SU-DHL-6 (cell line): ENCODE measurements at regions not wholly inside any gene's neighbourhood (a gene's known extent, or its start where the extent isn't known, plus 50 kb on each side); places are given as distances from the start of the nearest gene placed in this dataset.

Experiments used
- H2AFZ ChIP-seq: fragments of 200-600 bp; sonication (generic); 2 replicates; pipeline ENCODE4 v1.6.1; 2014; ENCODE audit warnings: low read depth, mild to moderate bottlenecking, moderate library complexity, mixed read lengths, antibody characterized with exemption, low read length; ENCODE audit not compliant: severe bottlenecking
- H3F3A ChIP-seq: fragments of 200-600 bp; shearing (Covaris generic); 2 replicates; pipeline ENCODE4 v1.6.0; 2016; ENCODE audit warnings: antibody characterized with exemption, mild to moderate bottlenecking; ENCODE audit not compliant: insufficient read depth
- H3K27ac ChIP-seq: fragments of 200-600 bp; sonication (generic); 2 replicates; pipeline ENCODE4 v1.5.1; 2016; ENCODE audit warnings: low read depth, mild to moderate bottlenecking, low read length, moderate library complexity, mixed read lengths
- H3K27me3 ChIP-seq: fragments of 200-600 bp; sonication (generic), shearing (Covaris generic); 2 replicates; pipeline ENCODE4 v1.6.0; 2014; ENCODE audit warnings: mild to moderate bottlenecking, low read length
- H3K36me3 ChIP-seq: fragments of 200-600 bp; sonication (generic); 2 replicates; pipeline ENCODE4 v1.6.1; 2014; ENCODE audit warnings: mild to moderate bottlenecking, low read length, mixed read lengths
- H3K4me2 ChIP-seq: fragments of 300-600, 200-600 bp; shearing (Covaris generic), sonication (generic); 2 replicates; pipeline ENCODE4 v1.6.0; 2014; ENCODE audit warnings: low read length, low read depth, mild to moderate bottlenecking; ENCODE audit not compliant: poor library complexity, severe bottlenecking
- H3K4me3 ChIP-seq: fragments of 200-600 bp; sonication (generic); 2 replicates; pipeline ENCODE4 v1.5.1; 2014; ENCODE audit warnings: antibody characterized with exemption, low read length, mild to moderate bottlenecking, mixed read lengths; ENCODE audit not compliant: insufficient read depth, poor library complexity, severe bottlenecking
- H3K79me2 ChIP-seq: fragments of 200-600 bp; sonication (generic); 2 replicates; pipeline ENCODE4 v1.6.1; 2014; ENCODE audit warnings: mild to moderate bottlenecking, low read length, moderate library complexity; ENCODE audit not compliant: insufficient read depth
- H3K9ac ChIP-seq: fragments of 200-600 bp; sonication (generic); 2 replicates; pipeline ENCODE4 v1.7.0; 2014; ENCODE audit warnings: mild to moderate bottlenecking, low read length
- H3K9me2 ChIP-seq: fragments of 200-600 bp; sonication (generic); replicated peaks from 2 replicates; pipeline ENCODE4 v1.6.1; 2014; ENCODE audit warnings: low read length; ENCODE audit not compliant: insufficient read depth
- H3K9me3 ChIP-seq: fragments of 200-600 bp; sonication (generic); 2 replicates; pipeline ENCODE4 v1.6.1; 2014; ENCODE audit warnings: low read length, mixed read lengths; ENCODE audit not compliant: insufficient read depth
- H4K20me1 ChIP-seq: fragments of 200-600 bp; sonication (generic); 2 replicates; pipeline ENCODE4 v1.6.1; 2014; ENCODE audit warnings: low read depth, mild to moderate bottlenecking, antibody characterized with exemption, low read length, moderate library complexity, mixed read lengths
- EZH2phosphoT487 ChIP-seq: fragments of 200-600 bp; sonication (generic), shearing (Covaris generic); conservative IDR thresholded peaks from 2 replicates; pipeline ENCODE4 v1.6.1; 2018; ENCODE audit warnings: mild to moderate bottlenecking, antibody characterized with exemption, low read length, moderate library complexity, mixed read lengths
- TF ChIP-seq, protein P1 (sequence below): fragments of 200-600 bp; sonication (generic); IDR thresholded peaks from one replicate; pipeline ENCODE4 v1.5.1; 2017; ENCODE audit warnings: antibody characterized with exemption, mild to moderate bottlenecking, low read length, moderate library complexity; ENCODE audit not compliant: insufficient read depth, poor library complexity, severe bottlenecking

DNA sequence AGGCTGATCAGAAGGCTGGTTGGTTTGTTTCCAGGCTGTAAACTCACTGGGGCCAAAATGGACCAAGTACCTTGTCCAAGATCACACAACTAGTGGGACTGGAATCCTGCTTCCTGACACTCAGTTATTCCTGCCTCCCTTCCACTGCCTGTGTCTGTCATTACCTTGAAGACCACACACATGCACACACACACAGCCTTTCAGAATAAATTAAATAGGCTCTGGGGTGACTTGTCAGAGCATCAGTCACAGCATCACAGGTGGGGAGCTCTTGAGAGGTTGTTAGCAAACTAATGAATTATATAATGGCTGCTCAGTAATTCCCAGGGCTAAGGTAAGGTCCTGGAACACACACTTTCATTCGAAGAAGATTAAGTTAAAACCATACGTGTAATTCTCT, 231.8 kb downstream of the UACA start:
- H3K4me2 ChIP-seq, result no peak overlapping the region
- no peak overlapping the region for H2AFZ ChIP-seq
- no peaks in the 10 kb centered on the region for H3K9me3 ChIP-seq
- no peaks in the 10 kb centered on the region for H3K79me2 ChIP-seq
- no peaks in the 10 kb centered on the region for H3F3A ChIP-seq
- no peaks in the 10 kb centered on the region for H4K20me1 ChIP-seq
- no peaks in the 10 kb centered on the region for H3K27me3 ChIP-seq
- H3K36me3 ChIP-seq, result no peaks in the 10 kb centered on the region
- no peak overlapping the region for H3K4me3 ChIP-seq
- no peak overlapping the region for H3K9ac ChIP-seq
- TF ChIP-seq, protein P1, sequence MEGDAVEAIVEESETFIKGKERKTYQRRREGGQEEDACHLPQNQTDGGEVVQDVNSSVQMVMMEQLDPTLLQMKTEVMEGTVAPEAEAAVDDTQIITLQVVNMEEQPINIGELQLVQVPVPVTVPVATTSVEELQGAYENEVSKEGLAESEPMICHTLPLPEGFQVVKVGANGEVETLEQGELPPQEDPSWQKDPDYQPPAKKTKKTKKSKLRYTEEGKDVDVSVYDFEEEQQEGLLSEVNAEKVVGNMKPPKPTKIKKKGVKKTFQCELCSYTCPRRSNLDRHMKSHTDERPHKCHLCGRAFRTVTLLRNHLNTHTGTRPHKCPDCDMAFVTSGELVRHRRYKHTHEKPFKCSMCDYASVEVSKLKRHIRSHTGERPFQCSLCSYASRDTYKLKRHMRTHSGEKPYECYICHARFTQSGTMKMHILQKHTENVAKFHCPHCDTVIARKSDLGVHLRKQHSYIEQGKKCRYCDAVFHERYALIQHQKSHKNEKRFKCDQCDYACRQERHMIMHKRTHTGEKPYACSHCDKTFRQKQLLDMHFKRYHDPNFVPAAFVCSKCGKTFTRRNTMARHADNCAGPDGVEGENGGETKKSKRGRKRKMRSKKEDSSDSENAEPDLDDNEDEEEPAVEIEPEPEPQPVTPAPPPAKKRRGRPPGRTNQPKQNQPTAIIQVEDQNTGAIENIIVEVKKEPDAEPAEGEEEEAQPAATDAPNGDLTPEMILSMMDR, result no peak
- no peak for TF ChIP-seq EZH2phosphoT487
- H3K9me2 ChIP-seq, result no peaks in the 10 kb centered on the region
- no peak overlapping the region for H3K27ac ChIP-seq

- TF ChIP-seq, protein P1, result no peak
- TF ChIP-seq EZH2phosphoT487, result no peak
- Histone ChIP-seq H3K9me2 (no peaks in the 10 kb centered on the region), H3K27me3 (no peaks in the 10 kb centered on the region), H3K9me3 (no peaks in the 10 kb centered on the region), H2AFZ (no peak overlapping the region), H3K4me2 (no peak overlapping the region), H3K9ac (no peak overlapping the region), H3K27ac (no peak overlapping the region), H3K4me3 (no peak overlapping the region), H3F3A (no peaks in the 10 kb centered on the region), H3K79me2 (no peaks in the 10 kb centered on the region), H4K20me1 (no peaks in the 10 kb centered on the region), H3K36me3 (no peaks in the 10 kb centered on the region)
Measured at GRCh38 chr15:70530906-70531305, 232.5 kb downstream of the UACA start.

GRCh38 chr15:70530503-70530902, 232.9 kb downstream of the UACA start:
- Histone ChIP-seq H3K36me3 (no peaks in the 10 kb centered on the region), H3K4me2 (no peak overlapping the region), H3K9me3 (no peaks in the 10 kb centered on the region), H3F3A (no peaks in the 10 kb centered on the region), H3K9me2 (no peaks in the 10 kb centered on the region), H3K27me3 (no peaks in the 10 kb centered on the region), H3K27ac (no peak overlapping the region), H4K20me1 (no peaks in the 10 kb centered on the region), H3K9ac (no peak overlapping the region), H3K4me3 (no peak overlapping the region), H3K79me2 (no peaks in the 10 kb centered on the region), H2AFZ (no peak overlapping the region)
- TF ChIP-seq EZH2phosphoT487, result no peak
- TF ChIP-seq, protein P1, result no peak
